K562 (cell line): ENCODE measurements at regions not wholly inside any gene's neighbourhood (a gene's known extent, or its start where the extent isn't known, plus 50 kb on each side); places are given as distances from the start of the nearest gene placed in this dataset.
A peak's percentile ranks its signal among the peaks of the same experiment; 100 is the strongest.

Experiments
- CBX3 ChIP-seq, 2 experiments: IDR thresholded peaks; 1 replicate in 1 of 2; 2 replicates in 1 of 2; pipeline ENCODE4 v1.6.1; 2012; ENCODE audit warnings: inconsistent platforms in 2 of 2, low read length in 2 of 2, borderline replicate concordance in 1 of 2, control low read depth in 1 of 2
- PHF21A ChIP-seq: fragments of 450-650 bp; IDR thresholded peaks from 2 replicates; pipeline ENCODE4 v1.6.1; 2017; ENCODE audit warnings: low read depth, borderline replicate concordance
- SIX5 ChIP-seq, 2 experiments: IDR thresholded peaks; 2 replicates each; pipeline ENCODE4 v1.6.1; 2011; ENCODE audit warnings: low read length in 2 of 2, borderline replicate concordance in 1 of 2, low read depth in 1 of 2, mild to moderate bottlenecking in 1 of 2, moderate library complexity in 1 of 2; ENCODE audit not compliant: insufficient read depth in 1 of 2
- TBP ChIP-seq: optimal IDR thresholded peaks from 2 replicates; pipeline ENCODE3; 2011; ENCODE audit warnings: low read depth, low read length, improper control_type of control experiment
- ZNF134 ChIP-seq: fragments of 250-450 bp; sonication (Bioruptor Pico); conservative IDR thresholded peaks from 2 replicates; pipeline ENCODE4 v1.4.0; 2020
- TF ChIP-seq, protein P1 (sequence below), 2 experiments: fragments of 450-650 bp; conservative IDR thresholded peaks; 2 replicates each; pipeline ENCODE4 v1.6.1; 2017; ENCODE audit warnings: mild to moderate bottlenecking in 2 of 2, moderate library complexity in 2 of 2
- TF ChIP-seq, protein P2 (sequence below): fragments of 250-450 bp; sonication (Bioruptor Pico); IDR thresholded peaks from 2 replicates; pipeline ENCODE4 v1.8.0; 2021; ENCODE audit warnings: borderline replicate concordance, mild to moderate bottlenecking, moderate library complexity; ENCODE audit not compliant: poor library complexity, severe bottlenecking
- TF ChIP-seq, protein P3 (sequence below), 2 experiments: fragments of 450-650 bp in 1 of 2; sonication (generic) in 1 of 2; formaldehyde crosslinking in 1 of 2; IDR thresholded peaks; 2 replicates each; pipeline versions ENCODE4 v1.7.1 to v1.9.0; 2016 to 2022; ENCODE audit warnings: inconsistent platforms in 1 of 2, mild to moderate bottlenecking in 1 of 2, missing genetic modification reagents in 1 of 2

DNA sequence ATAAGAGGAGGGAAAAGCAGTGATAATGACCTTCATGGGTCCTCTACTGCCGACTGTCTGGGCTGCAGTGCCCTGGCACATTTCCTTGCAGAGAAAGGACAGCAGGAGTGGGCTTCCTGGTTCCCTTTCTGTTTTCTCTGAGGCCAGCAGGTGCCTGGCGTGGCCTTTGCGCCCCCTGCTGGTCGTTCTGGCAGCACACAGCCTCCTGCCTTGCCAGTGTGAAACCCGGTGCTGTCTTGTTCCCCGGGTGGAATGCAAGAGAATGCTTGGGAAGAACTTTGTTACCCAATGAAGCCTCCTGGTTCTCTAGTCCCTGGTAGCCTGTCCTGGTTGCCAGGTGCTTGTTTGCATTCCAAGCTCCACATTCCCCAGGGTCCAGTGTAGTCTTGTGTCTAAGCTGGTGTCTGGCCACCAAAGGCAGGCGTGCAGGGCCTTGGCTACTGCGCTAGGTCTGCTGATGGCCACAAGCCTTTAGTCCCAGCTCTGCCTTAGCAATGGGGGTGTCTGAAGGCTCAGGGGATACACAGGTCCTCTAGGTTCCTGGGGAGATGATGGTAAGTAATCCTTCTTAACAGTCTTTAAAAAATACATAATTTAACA is 1392.4 kb upstream of the TMEM132C start (continued):
- TF ChIP-seq, protein P1, sequence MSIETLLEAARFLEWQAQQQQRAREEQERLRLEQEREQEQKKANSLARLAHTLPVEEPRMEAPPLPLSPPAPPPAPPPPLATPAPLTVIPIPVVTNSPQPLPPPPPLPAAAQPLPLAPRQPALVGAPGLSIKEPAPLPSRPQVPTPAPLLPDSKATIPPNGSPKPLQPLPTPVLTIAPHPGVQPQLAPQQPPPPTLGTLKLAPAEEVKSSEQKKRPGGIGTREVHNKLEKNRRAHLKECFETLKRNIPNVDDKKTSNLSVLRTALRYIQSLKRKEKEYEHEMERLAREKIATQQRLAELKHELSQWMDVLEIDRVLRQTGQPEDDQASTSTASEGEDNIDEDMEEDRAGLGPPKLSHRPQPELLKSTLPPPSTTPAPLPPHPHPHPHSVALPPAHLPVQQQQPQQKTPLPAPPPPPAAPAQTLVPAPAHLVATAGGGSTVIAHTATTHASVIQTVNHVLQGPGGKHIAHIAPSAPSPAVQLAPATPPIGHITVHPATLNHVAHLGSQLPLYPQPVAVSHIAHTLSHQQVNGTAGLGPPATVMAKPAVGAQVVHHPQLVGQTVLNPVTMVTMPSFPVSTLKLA (conservative IDR thresholded peaks at IDR 0.05) = no peak
- TF ChIP-seq, protein P2, sequence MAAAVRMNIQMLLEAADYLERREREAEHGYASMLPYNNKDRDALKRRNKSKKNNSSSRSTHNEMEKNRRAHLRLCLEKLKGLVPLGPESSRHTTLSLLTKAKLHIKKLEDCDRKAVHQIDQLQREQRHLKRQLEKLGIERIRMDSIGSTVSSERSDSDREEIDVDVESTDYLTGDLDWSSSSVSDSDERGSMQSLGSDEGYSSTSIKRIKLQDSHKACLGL (CRISPR knock-in tag) = no peak
- no peak for TF ChIP-seq PHF21A
- no peak for TF ChIP-seq ZNF134 (CRISPR knock-in tag)
- no peak for TF ChIP-seq TBP
- no peak for TF ChIP-seq SIX5 (IDR thresholded peaks at IDR 0.05; ENCODE audit: borderline replicate concordance in 1 of 2, insufficient read depth in 1 of 2, low read depth in 1 of 2, low read length in 2 of 2)
- TF ChIP-seq CBX3 (IDR thresholded peaks at IDR 0.05; ENCODE audit: borderline replicate concordance in 1 of 2, low read length in 2 of 2) = peak in 1 of 2 experiments; percentile 46; a peak in 1 of 3 replicates
- TF ChIP-seq, protein P3, sequence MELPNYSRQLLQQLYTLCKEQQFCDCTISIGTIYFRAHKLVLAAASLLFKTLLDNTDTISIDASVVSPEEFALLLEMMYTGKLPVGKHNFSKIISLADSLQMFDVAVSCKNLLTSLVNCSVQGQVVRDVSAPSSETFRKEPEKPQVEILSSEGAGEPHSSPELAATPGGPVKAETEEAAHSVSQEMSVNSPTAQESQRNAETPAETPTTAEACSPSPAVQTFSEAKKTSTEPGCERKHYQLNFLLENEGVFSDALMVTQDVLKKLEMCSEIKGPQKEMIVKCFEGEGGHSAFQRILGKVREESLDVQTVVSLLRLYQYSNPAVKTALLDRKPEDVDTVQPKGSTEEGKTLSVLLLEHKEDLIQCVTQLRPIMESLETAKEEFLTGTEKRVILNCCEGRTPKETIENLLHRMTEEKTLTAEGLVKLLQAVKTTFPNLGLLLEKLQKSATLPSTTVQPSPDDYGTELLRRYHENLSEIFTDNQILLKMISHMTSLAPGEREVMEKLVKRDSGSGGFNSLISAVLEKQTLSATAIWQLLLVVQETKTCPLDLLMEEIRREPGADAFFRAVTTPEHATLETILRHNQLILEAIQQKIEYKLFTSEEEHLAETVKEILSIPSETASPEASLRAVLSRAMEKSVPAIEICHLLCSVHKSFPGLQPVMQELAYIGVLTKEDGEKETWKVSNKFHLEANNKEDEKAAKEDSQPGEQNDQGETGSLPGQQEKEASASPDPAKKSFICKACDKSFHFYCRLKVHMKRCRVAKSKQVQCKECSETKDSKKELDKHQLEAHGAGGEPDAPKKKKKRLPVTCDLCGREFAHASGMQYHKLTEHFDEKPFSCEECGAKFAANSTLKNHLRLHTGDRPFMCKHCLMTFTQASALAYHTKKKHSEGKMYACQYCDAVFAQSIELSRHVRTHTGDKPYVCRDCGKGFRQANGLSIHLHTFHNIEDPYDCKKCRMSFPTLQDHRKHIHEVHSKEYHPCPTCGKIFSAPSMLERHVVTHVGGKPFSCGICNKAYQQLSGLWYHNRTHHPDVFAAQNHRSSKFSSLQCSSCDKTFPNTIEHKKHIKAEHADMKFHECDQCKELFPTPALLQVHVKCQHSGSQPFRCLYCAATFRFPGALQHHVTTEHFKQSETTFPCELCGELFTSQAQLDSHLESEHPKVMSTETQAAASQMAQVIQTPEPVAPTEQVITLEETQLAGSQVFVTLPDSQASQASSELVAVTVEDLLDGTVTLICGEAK (IDR thresholded peaks at IDR 0.05) = no peak
- TF ChIP-seq, protein P3 (CRISPR knock-in tag; IDR thresholded peaks at IDR 0.05) = no peak
